ENCODE measurements at regions not wholly inside any gene's neighbourhood (a gene's known extent, or its start where the extent isn't known, plus 50 kb on each side); places are given as distances from the start of the nearest gene placed in this dataset.

GRCh38 chr2:179340678-179341077 is 76.0 kb upstream of the SESTD1 start:
- no peak for TF ChIP-seq REST (IDR thresholded peaks at IDR 0.05)
- TF ChIP-seq GATA3 (IDR thresholded peaks at IDR 0.05; ENCODE audit: borderline replicate concordance) = no peak
- TF ChIP-seq CTCF (IDR thresholded peaks at IDR 0.05) = peak; percentile 30; the same call in 2 of the 3 replicates
- TF ChIP-seq HDAC2 (IDR thresholded peaks at IDR 0.05) = no peak
- TF ChIP-seq ZSCAN20 (CRISPR knock-in tag; IDR thresholded peaks at IDR 0.05) = no peak
- TF ChIP-seq EP300 (IDR thresholded peaks at IDR 0.05) = no peak
- no peak for TF ChIP-seq RFX5 (IDR thresholded peaks at IDR 0.05)

Measured in A549 (cell line).